ENCODE measurements at regions not wholly inside any gene's neighbourhood (a gene's known extent, or its start where the extent isn't known, plus 50 kb on each side); places are given as distances from the start of the nearest gene placed in this dataset.
"Not testable (repeated sequence)": the region's sequence is repeated elsewhere in the genome, so short reads cannot be mapped to it uniquely, and the experiment has no call there.

GRCh38 chr2:75432761-75433361 lies 127.9 kb downstream of the EVA1A start:
- in situ Hi-C loops (cut with HindIII; ENCODE audit: low sequenced_read_pairs): no loop called here

GRCh38 chr2:75431763-75432162 lies 129.0 kb downstream of the EVA1A start:
- in situ Hi-C loops (cut with HindIII; ENCODE audit: low sequenced_read_pairs): no loop called here

DNA sequence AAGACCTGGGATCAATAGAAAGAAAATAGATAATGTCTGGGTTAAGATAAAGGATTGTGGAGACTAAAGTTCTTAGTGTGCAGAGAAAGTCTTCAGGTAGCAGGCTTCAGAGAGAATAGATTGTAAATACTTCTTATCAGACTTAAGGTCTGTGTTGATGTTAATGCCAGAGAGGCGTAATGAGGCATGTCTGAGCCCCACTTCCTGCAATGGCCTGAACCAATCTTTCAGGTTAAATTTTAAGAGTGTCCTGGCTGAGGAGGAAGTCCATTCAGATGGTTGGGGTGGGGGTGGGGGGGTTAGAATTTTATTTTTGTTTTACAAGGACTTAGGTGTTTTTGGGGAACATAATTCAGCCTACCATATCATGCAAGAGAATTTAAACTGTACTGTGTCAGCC lies 129.5 kb downstream of the EVA1A start:
- in situ Hi-C loops (cut with HindIII; ENCODE audit: low sequenced_read_pairs): no loop called here

GRCh38 chr2:75430449-75430848 lies 130.3 kb downstream of the EVA1A start:
- in situ Hi-C loops (cut with HindIII; ENCODE audit: low sequenced_read_pairs): not testable (repeated sequence)

DNA sequence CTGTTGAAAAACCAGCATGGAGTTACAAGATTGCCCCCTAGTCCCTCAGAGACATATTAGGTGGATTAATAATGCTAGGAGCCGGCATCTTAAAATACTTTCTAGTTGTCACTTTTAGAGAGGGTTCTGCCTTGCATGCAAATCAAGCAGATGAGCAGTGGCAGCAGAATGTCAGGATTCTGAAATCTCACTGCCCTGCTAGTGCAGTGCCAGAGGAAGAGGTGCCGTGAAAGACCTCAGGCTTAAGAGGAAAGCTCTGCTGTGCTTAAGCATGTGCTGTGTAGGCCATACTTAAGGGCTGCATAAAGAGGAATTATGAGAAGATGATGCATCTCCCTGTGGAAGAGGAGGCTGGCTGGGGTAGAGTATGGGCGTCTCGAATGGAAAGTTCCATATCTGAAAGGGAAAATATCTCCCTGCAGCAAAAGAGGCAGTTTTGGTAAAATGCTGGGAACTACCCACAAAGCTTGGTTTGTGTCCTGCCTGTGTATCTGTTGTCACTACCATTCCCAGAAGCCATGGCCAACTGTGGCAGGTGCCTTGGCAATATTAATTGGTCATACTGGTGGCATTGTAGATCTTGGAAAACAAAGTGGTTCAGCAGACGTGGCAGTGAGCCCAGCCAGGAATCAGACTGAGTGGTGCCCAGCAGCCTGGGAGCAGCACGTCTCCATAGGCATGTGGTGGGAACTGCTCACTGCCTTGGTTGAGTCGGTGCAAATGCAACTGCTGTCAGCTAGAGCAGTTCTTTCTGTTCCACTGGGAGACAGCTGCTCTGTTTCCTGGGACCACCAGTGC lies 131.9 kb downstream of the EVA1A start:
- in situ Hi-C loops (cut with HindIII; ENCODE audit: low sequenced_read_pairs): no loop called here

GRCh38 chr2:75428060-75428459 lies 132.7 kb downstream of the EVA1A start:
- in situ Hi-C loops (cut with HindIII; ENCODE audit: low sequenced_read_pairs): no loop called here

GRCh38 chr2:75424936-75425619 lies 135.7 kb downstream of the EVA1A start:
- in situ Hi-C loops (cut with HindIII; ENCODE audit: low sequenced_read_pairs): no loop called here

DNA sequence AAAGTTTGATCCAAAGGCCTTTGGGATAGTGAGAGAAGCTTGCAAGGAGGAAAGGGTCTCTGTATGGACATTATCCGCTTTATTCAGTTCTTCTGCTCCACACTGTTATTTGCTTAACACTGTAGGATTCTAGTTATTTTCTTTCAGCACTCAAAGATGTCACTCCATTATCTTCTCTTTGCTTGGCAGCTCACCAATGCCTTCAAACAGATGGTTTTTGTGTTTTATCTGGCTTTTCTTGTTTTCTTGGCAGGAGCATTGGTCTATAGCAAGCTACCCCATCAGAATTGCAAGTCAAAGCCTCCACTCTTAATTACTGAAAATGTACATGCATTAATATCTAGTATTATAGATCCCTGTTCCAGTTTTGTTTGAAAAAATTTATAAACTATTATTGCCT lies 138.8 kb downstream of the EVA1A start:
- in situ Hi-C loops (cut with HindIII; ENCODE audit: low sequenced_read_pairs): no loop called here

DNA sequence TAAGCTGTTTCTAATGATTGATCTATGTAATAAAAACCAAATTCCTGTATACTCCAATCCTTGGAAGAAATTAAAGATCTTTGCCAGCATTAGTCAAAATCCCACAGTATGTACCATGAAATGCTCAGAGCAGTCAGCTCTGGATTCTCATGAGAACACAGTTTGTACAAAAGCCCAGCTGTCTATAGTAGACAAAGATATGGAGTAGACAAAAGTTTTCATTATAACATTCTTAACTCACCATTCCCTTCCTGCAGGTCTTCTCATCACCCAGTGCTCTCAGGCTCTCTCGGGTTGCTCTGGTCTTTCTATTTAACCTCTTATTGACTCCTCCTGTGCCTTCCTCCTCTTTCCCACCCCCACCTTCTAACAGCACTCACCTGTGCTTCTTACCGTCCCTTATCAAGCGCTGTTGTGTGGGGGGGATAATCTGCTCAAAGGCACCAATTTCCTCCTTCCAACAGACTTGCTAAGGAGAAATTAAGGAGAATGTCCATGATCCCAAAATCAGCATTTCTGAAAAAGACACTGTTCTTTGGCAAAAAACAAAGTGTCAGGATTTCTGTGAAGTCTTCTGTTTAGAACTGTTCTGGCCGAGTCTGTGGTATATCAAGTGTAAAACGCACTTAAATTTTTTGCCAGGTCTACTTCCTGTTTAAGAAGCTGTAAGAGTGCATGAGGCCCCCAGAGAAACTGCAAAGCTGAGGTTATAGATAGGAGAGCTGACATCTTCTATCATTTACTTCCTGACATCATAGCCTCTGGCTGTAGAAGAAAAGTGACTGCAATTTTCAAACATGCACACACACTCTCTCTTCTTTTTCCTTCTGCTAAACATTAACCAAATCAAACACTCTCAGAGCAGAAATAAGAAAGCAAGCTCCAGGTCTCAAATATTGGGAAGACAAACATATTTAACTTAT lies 144.1 kb downstream of the EVA1A start:
- in situ Hi-C loops (cut with HindIII; ENCODE audit: low sequenced_read_pairs): no loop called here

DNA sequence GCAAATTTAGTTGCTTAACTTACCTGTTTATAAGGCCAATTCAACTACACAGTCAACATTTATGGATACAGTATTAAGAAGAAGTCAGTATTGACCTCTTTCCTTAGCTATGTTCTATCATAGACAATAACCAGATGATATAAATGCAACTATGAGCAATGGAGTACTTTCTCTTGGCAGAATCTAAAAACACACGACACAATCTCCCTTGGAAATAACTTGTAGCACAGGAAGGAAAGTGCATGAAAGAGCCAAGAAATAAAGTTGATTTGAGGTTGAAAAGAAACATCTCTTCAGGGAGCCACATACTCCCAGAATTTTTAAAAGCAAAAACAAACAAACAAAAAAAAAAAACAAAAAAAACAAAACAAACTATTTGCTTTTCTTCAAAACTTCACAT lies 145.0 kb downstream of the EVA1A start:
- in situ Hi-C loops (cut with HindIII; ENCODE audit: low sequenced_read_pairs): no loop called here

DNA sequence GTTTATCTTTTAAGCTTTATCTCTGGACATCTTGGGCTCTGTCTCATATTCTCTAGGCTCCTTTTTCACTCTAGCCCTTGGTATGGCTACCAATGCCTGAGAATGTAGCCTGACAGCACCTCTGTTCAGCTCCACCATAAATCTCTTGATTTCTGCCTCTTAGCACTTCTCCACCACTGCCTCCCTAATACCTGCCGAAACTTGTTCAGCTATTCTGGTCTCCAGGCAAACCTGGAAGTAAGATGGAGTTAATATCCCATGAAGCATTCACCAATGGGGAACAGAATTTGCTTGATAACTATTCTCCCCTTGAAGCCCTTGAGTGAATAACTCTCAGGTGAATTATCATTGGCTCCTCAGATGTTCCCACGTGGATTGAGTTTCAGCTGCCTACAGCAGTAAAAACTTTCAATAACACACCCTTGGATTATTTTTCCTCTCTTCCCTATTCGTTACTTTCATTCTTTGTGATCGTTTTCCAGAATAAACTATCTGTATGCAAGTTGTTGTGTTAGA lies 145.6 kb downstream of the EVA1A start:
- in situ Hi-C loops (cut with HindIII; ENCODE audit: low sequenced_read_pairs): no loop called here

DNA sequence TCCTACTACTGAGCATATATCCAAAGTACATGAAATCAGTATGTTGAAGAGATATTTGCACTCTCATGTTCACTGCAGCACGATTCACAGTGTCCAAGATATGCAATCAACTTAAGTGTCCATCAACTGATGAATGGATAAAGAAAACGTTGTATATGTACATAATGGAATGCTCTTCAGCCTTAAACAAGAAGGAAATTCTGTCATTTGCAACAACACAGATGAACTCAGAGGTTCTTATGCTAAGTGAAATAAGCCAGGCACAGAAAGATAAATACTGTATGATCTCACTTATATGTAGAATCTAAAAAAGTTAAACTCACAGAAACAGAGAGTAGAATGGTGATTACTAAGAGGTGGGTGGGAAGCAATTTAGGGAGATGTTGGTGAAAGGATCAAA lies 149.2 kb downstream of the EVA1A start:
- in situ Hi-C loops (cut with HindIII; ENCODE audit: low sequenced_read_pairs): no loop called here

- in situ Hi-C loops (cut with HindIII; ENCODE audit: low sequenced_read_pairs): no loop called here
Measured at GRCh38 chr2:75410702-75411101, 150.0 kb downstream of the EVA1A start.

DNA sequence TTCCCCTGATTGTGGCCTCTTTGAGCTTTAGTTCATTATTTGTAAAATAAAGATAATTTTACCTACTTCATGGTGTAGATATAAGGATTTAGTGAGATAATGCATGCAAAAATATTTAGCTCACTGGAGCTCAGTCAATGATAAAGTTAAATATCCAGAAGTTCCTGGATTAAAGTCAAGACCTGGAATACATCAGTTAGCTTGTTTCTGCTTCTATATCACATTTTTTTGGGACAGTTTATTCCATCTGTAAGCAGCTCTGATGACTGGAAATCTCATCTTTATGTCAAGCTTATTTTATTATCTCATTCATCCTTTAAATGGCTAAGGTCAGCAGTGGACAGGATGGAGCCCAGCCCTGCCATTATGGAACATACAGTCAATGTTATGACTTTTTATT lies 152.0 kb downstream of the EVA1A start:
- in situ Hi-C loops (cut with HindIII; ENCODE audit: low sequenced_read_pairs): no loop called here

DNA sequence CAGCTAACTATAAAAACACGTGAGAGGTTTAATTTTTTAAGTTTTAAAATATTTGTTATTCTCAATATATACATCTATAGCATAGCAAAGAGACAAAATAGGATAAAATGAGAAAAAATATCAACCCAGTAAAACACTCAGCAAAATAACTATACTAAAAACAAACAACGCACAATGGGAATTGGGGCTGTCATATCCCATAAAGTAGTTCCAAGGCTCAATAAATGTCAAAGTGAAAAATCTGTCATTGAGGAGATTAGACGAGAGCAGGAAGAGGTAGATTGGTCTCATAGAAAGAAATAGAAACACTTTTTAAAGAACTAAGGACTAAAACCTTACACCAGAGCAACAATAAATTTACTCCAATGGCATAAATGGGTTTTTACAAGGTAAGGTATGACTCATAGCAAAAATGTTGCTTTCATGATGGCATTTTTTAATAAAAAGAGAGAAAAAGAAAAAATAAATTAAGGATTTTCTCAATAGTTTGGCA lies 153.7 kb downstream of the EVA1A start:
- in situ Hi-C loops (cut with HindIII; ENCODE audit: low sequenced_read_pairs): no loop called here

- in situ Hi-C loops (cut with HindIII; ENCODE audit: low sequenced_read_pairs): no loop called here
Measured at GRCh38 chr2:75406131-75406581, 154.6 kb downstream of the EVA1A start.

- in situ Hi-C loops (cut with HindIII; ENCODE audit: low sequenced_read_pairs): no loop called here
Measured at GRCh38 chr2:75405000-75405399, 155.7 kb downstream of the EVA1A start.

GRCh38 chr2:75403991-75404428 lies 156.7 kb downstream of the EVA1A start:
- in situ Hi-C loops (cut with HindIII; ENCODE audit: low sequenced_read_pairs): no loop called here

- in situ Hi-C loops (cut with HindIII; ENCODE audit: low sequenced_read_pairs): no loop called here
Measured at GRCh38 chr2:75396314-75396713, 164.4 kb downstream of the EVA1A start.

- in situ Hi-C loops (cut with HindIII; ENCODE audit: low sequenced_read_pairs): not testable (repeated sequence)
Measured at GRCh38 chr2:75394764-75395163, 166.0 kb downstream of the EVA1A start.
